Duodenal mucosa (tissue), 2 donors: ENCODE measurements at regions not wholly inside any gene's neighbourhood (a gene's known extent, or its start where the extent isn't known, plus 50 kb on each side); places are given as distances from the start of the nearest gene placed in this dataset.
"Not testable (repeated sequence)": the region's sequence is repeated elsewhere in the genome, so short reads cannot be mapped to it uniquely, and the experiment has no call there.

Experiments used
- H3K27ac ChIP-seq: one replicate; pipeline ENCODE4 v1.7.0; 2013; ENCODE audit warnings: low read depth, low read length
- H3K27me3 ChIP-seq, 2 donors: one replicate each; pipeline ENCODE4 v1.7.0; 2013; ENCODE audit warnings: low read length in 2 of 2, control low read depth in 1 of 2; ENCODE audit not compliant: insufficient read depth in 2 of 2, control insufficient read depth in 1 of 2
- H3K36me3 ChIP-seq, 2 donors: one replicate each; pipeline ENCODE4 v1.7.0; 2013; ENCODE audit warnings: low read length in 2 of 2, control low read depth in 1 of 2; ENCODE audit not compliant: insufficient read depth in 2 of 2, control insufficient read depth in 1 of 2
- H3K4me1 ChIP-seq, 2 donors: one replicate each; pipeline ENCODE4 v1.7.0; 2013; ENCODE audit warnings: low read length in 2 of 2, control low read depth in 1 of 2; ENCODE audit not compliant: insufficient read depth in 2 of 2, control insufficient read depth in 1 of 2
- H3K4me3 ChIP-seq, 2 donors: one replicate each; pipeline ENCODE4 v1.7.0; 2013; ENCODE audit warnings: low read length in 2 of 2, low read depth in 1 of 2
- H3K9ac ChIP-seq, 2 donors: one replicate each; pipeline ENCODE4 v1.7.0; 2013; ENCODE audit warnings: low read length in 2 of 2, low read depth in 1 of 2
- H3K9me3 ChIP-seq, 2 donors: one replicate each; pipeline ENCODE4 v1.7.0; 2013; ENCODE audit warnings: low read length in 2 of 2, control low read depth in 1 of 2; ENCODE audit not compliant: control insufficient read depth in 1 of 2

- no peaks in the 10 kb centered on the region for H3K36me3 ChIP-seq
- no peak overlapping the region for H3K27ac ChIP-seq
- no peaks in the 10 kb centered on the region for H3K9me3 ChIP-seq
- H3K4me1 ChIP-seq = peaks cover 3 to 5% of the 10 kb centered on the region in 2 donors
- H3K27me3 ChIP-seq = no peaks in the 10 kb centered on the region
- H3K4me3 ChIP-seq = no peak overlapping the region
- no peak overlapping the region for H3K9ac ChIP-seq
Measured at GRCh38 chr10:26932576-26932975, 71.8 kb upstream of the ABI1 start.

GRCh38 chr10:26931223-26931622 lies 70.5 kb upstream of the ABI1 start:
- no peaks in the 10 kb centered on the region for H3K36me3 ChIP-seq
- H3K9me3 ChIP-seq = no peaks in the 10 kb centered on the region
- no peak overlapping the region for H3K27ac ChIP-seq
- H3K4me1 ChIP-seq = peaks cover 3 to 5% of the 10 kb centered on the region in 2 donors
- no peaks in the 10 kb centered on the region for H3K27me3 ChIP-seq
- no peak overlapping the region for H3K9ac ChIP-seq
- H3K4me3 ChIP-seq = peak overlapping the region; percentile 35 to 45

- H3K9me3 ChIP-seq, H3K27ac ChIP-seq, H3K27me3 ChIP-seq, H3K4me1 ChIP-seq, H3K36me3 ChIP-seq, H3K9ac ChIP-seq, H3K4me3 ChIP-seq: not testable (repeated sequence)
Measured at GRCh38 chr10:26922824-26923223, 62.1 kb upstream of the ABI1 start.

- not testable (repeated sequence) for H3K36me3 ChIP-seq, H3K9me3 ChIP-seq, H3K27me3 ChIP-seq, H3K4me1 ChIP-seq, H3K9ac ChIP-seq, H3K4me3 ChIP-seq, H3K27ac ChIP-seq
Measured at GRCh38 chr10:26919156-26919860, 58.5 kb upstream of the ABI1 start.

GRCh38 chr10:26914898-26915297 lies 54.1 kb upstream of the ABI1 start:
- no peak overlapping the region for H3K4me3 ChIP-seq
- H3K36me3 ChIP-seq = no peaks in the 10 kb centered on the region
- H3K9me3 ChIP-seq = no peaks in the 10 kb centered on the region
- H3K4me1 ChIP-seq = no peaks in the 10 kb centered on the region
- H3K27ac ChIP-seq = no peak overlapping the region
- no peak overlapping the region for H3K9ac ChIP-seq
- no peaks in the 10 kb centered on the region for H3K27me3 ChIP-seq

GRCh38 chr10:26911811-26912461 lies 51.2 kb upstream of the ABI1 start:
- Histone ChIP-seq H3K9me3 (no peaks in the 10 kb centered on the region), H3K4me3 (no peak overlapping the region), H3K9ac (no peak overlapping the region), H3K36me3 (no peaks in the 10 kb centered on the region), H3K27ac (no peak overlapping the region), H3K27me3 (no peaks in the 10 kb centered on the region), H3K4me1 (no peaks in the 10 kb centered on the region)
